ENCODE measurements at regions not wholly inside any gene's neighbourhood (a gene's known extent, or its start where the extent isn't known, plus 50 kb on each side); places are given as distances from the start of the nearest gene placed in this dataset.

- ChIA-PET CTCF (no interaction called here), POLR2A (ENCODE audit: low non-redundant PET) (no interaction called here)
- Histone ChIP-seq H3K27me3 (replicated peaks; ENCODE audit: insufficient read depth, low read depth, low read length, poor library complexity) (no peaks in the 10 kb centered on the region), H3K27ac (ENCODE audit: low read depth, low read length, poor library complexity, severe bottlenecking) (no peak overlapping the region), H3K36me3 (ENCODE audit: insufficient read depth, low read length, poor library complexity, severe bottlenecking) (no peaks in the 10 kb centered on the region), H3K4me3 (ENCODE audit: low read depth, low read length, poor library complexity, severe bottlenecking) (no peak overlapping the region), H3K9me3 (ENCODE audit: low read depth, low read length, poor library complexity, severe bottlenecking) (no peaks in the 10 kb centered on the region), H3K4me1 (ENCODE audit: insufficient read depth, low read length, poor library complexity, severe bottlenecking) (peaks cover 7% of the 10 kb centered on the region)
- BruUV-seq (replicated peaks) = no TSS peak
- intact Hi-C loops (cut with micrococcal nuclease; ENCODE audit: unreplicated experiment) = no loop called here
- DNase-seq (ENCODE audit: low spot score) = no peak
- TF ChIP-seq CTCF (conservative IDR thresholded peaks at IDR 0.05; ENCODE audit: low read depth, low read length) (no peak), EZH2 (IDR thresholded peaks at IDR 0.05; ENCODE audit: borderline replicate concordance, low read depth, low read length, poor library complexity, severe bottlenecking) (no peak)
Measured at GRCh38 chr2:145260674-145261073, 740.8 kb upstream of the ZEB2 start.

- H3K27ac ChIP-seq (ENCODE audit: low read depth, low read length, poor library complexity, severe bottlenecking) = no peak overlapping the region
- TF ChIP-seq EZH2 (IDR thresholded peaks at IDR 0.05; ENCODE audit: borderline replicate concordance, low read depth, low read length, poor library complexity, severe bottlenecking) (no peak), CTCF (conservative IDR thresholded peaks at IDR 0.05; ENCODE audit: low read depth, low read length) (no peak)
- H3K4me3 ChIP-seq (ENCODE audit: low read depth, low read length, poor library complexity, severe bottlenecking) = no peak overlapping the region
- no peak for DNase-seq (ENCODE audit: low spot score)
- no peaks in the 10 kb centered on the region for H3K36me3 ChIP-seq (ENCODE audit: insufficient read depth, low read length, poor library complexity, severe bottlenecking)
- intact Hi-C loops (cut with micrococcal nuclease; ENCODE audit: unreplicated experiment) = no loop called here
- H3K9me3 ChIP-seq (ENCODE audit: low read depth, low read length, poor library complexity, severe bottlenecking) = no peaks in the 10 kb centered on the region
- ChIA-PET POLR2A (ENCODE audit: low non-redundant PET) (no interaction called here), CTCF (no interaction called here)
- BruUV-seq (replicated peaks) = no TSS peak
- H3K27me3 ChIP-seq (replicated peaks; ENCODE audit: insufficient read depth, low read depth, low read length, poor library complexity) = no peaks in the 10 kb centered on the region
- peaks cover 7% of the 10 kb centered on the region for H3K4me1 ChIP-seq (ENCODE audit: insufficient read depth, low read length, poor library complexity, severe bottlenecking)
Measured at GRCh38 chr2:145260081-145260480, 740.2 kb upstream of the ZEB2 start.

GRCh38 chr2:145258903-145259579 lies 739.1 kb upstream of the ZEB2 start:
- TF ChIP-seq EZH2 (IDR thresholded peaks at IDR 0.05; ENCODE audit: borderline replicate concordance, low read depth, low read length, poor library complexity, severe bottlenecking) (no peak), CTCF (conservative IDR thresholded peaks at IDR 0.05; ENCODE audit: low read depth, low read length) (no peak)
- no peak overlapping the region for H3K27ac ChIP-seq (ENCODE audit: low read depth, low read length, poor library complexity, severe bottlenecking)
- no peaks in the 10 kb centered on the region for H3K36me3 ChIP-seq (ENCODE audit: insufficient read depth, low read length, poor library complexity, severe bottlenecking)
- CTCF ChIA-PET = interaction anchor here (0.6 kb wide), 1 partner anchor 130 kb away, joined by 5 read pairs; no protein-coding TSS in a partner anchor
- H3K4me1 ChIP-seq (ENCODE audit: insufficient read depth, low read length, poor library complexity, severe bottlenecking) = peaks cover 7% of the 10 kb centered on the region
- BruUV-seq (replicated peaks) = no TSS peak
- no peaks in the 10 kb centered on the region for H3K27me3 ChIP-seq (replicated peaks; ENCODE audit: insufficient read depth, low read depth, low read length, poor library complexity)
- intact Hi-C loops (cut with micrococcal nuclease; ENCODE audit: unreplicated experiment) = no loop called here
- H3K9me3 ChIP-seq (ENCODE audit: low read depth, low read length, poor library complexity, severe bottlenecking) = no peaks in the 10 kb centered on the region
- no peak overlapping the region for H3K4me3 ChIP-seq (ENCODE audit: low read depth, low read length, poor library complexity, severe bottlenecking)
- POLR2A ChIA-PET (ENCODE audit: low non-redundant PET) = no interaction called here
- DNase-seq (ENCODE audit: low spot score) = no peak
